HepG2 (cell line): ENCODE measurements at regions not wholly inside any gene's neighbourhood (a gene's known extent, or its start where the extent isn't known, plus 50 kb on each side); places are given as distances from the start of the nearest gene placed in this dataset.

Experiments used
- BHLHE40 ChIP-seq: IDR thresholded peaks from 2 replicates; pipeline ENCODE4 v1.6.1; 2011; ENCODE audit warnings: low read length, improper control_type of control experiment
- ERF ChIP-seq: IDR thresholded peaks from 2 replicates; pipeline ENCODE4 v1.6.1; 2018; ENCODE audit warnings: missing biosample characterization, missing genetic modification reagents
- EZH2 ChIP-seq: conservative IDR thresholded peaks from 2 replicates; pipeline ENCODE4 v1.6.1; 2012; ENCODE audit warnings: mild to moderate bottlenecking, low read depth, low read length, moderate library complexity
- FIP1L1 ChIP-seq: fragments of 200-400 bp; formaldehyde crosslinking; IDR thresholded peaks from 2 replicates; pipeline ENCODE4 v1.6.1; 2018; ENCODE audit warnings: low read depth, mild to moderate bottlenecking, low read length, moderate library complexity, borderline replicate concordance; ENCODE audit not compliant: insufficient read depth
- FOXA3 ChIP-seq: IDR thresholded peaks from 2 replicates; pipeline ENCODE4 v1.6.1; 2016; ENCODE audit warnings: missing genetic modification reagents, missing compliant biosample characterization
- GZF1 ChIP-seq: sonication (generic); formaldehyde crosslinking; IDR thresholded peaks from 2 replicates; pipeline ENCODE4 v1.5.1; 2020; ENCODE audit warnings: mild to moderate bottlenecking, missing genetic modification reagents
- HMGXB4 ChIP-seq, 2 experiments: sonication (generic) in 1 of 2; formaldehyde crosslinking in 1 of 2; IDR thresholded peaks; 2 replicates each; pipeline versions ENCODE4 v1.4.0 to v1.6.1; 2018 to 2020; ENCODE audit warnings: missing genetic modification reagents in 2 of 2, borderline replicate concordance in 1 of 2, low read depth in 1 of 2, mild to moderate bottlenecking in 1 of 2, missing biosample characterization in 1 of 2
- HNRNPUL1 ChIP-seq: fragments of 200-400 bp; formaldehyde crosslinking; IDR thresholded peaks from 2 replicates; pipeline ENCODE4 v1.6.1; 2017; ENCODE audit warnings: low read depth, mild to moderate bottlenecking, low read length, moderate library complexity
- MAF1 ChIP-seq: sonication (generic); formaldehyde crosslinking; IDR thresholded peaks from 2 replicates; pipeline ENCODE4 v1.5.0; 2020; ENCODE audit warnings: missing genetic modification reagents, borderline replicate concordance
- MEF2D ChIP-seq: sonication (generic); formaldehyde crosslinking; IDR thresholded peaks from 2 replicates; pipeline ENCODE4 v1.5.1; 2020; ENCODE audit warnings: mild to moderate bottlenecking, missing genetic modification reagents
- MZF1 ChIP-seq: sonication (generic); formaldehyde crosslinking; IDR thresholded peaks from 2 replicates; pipeline ENCODE4 v1.8.1; 2023; ENCODE audit warnings: mild to moderate bottlenecking, missing genetic modification reagents, borderline replicate concordance
- NCOA5 ChIP-seq: sonication (generic); formaldehyde crosslinking; IDR thresholded peaks from 2 replicates; pipeline ENCODE4 v1.4.0; 2020; ENCODE audit warnings: missing genetic modification reagents
- NFIB ChIP-seq: sonication (generic); formaldehyde crosslinking; IDR thresholded peaks from 2 replicates; pipeline ENCODE4 v1.9.0; 2021; ENCODE audit warnings: missing genetic modification reagents, mild to moderate bottlenecking, borderline replicate concordance
- PLRG1 ChIP-seq: fragments of 450-650 bp; conservative IDR thresholded peaks from 2 replicates; pipeline ENCODE4 v1.6.1; 2016
- SAFB2 ChIP-seq: sonication (generic); formaldehyde crosslinking; IDR thresholded peaks from 2 replicates; pipeline ENCODE4 v1.5.1; 2020; ENCODE audit warnings: missing genetic modification reagents, low read depth, mild to moderate bottlenecking, borderline replicate concordance
- SRSF9 ChIP-seq: fragments of 200-400 bp; formaldehyde crosslinking; IDR thresholded peaks from 2 replicates; pipeline ENCODE4 v1.6.1; 2018; ENCODE audit warnings: borderline replicate concordance, mild to moderate bottlenecking, low read depth, low read length; ENCODE audit not compliant: insufficient read depth, poor library complexity, severe bottlenecking
- ZBTB8A ChIP-seq: sonication (generic); formaldehyde crosslinking; IDR thresholded peaks from 2 replicates; pipeline ENCODE4 v1.4.0; 2020; ENCODE audit warnings: mild to moderate bottlenecking, low read depth, missing genetic modification reagents, borderline replicate concordance
- ZNF20 ChIP-seq: sonication (generic); formaldehyde crosslinking; IDR thresholded peaks from 2 replicates; pipeline ENCODE4 v1.4.0; 2020; ENCODE audit warnings: mild to moderate bottlenecking, moderate library complexity, missing genetic modification reagents
- ZNF274 ChIP-seq: sonication (generic); formaldehyde crosslinking; IDR thresholded peaks from 2 replicates; pipeline ENCODE4 v1.5.1; 2020; ENCODE audit warnings: mild to moderate bottlenecking, missing genetic modification reagents
- ZNF33A ChIP-seq: sonication (generic); formaldehyde crosslinking; IDR thresholded peaks from 2 replicates; pipeline ENCODE4 v1.5.1; 2020; ENCODE audit warnings: missing genetic modification reagents, mild to moderate bottlenecking, moderate library complexity, borderline replicate concordance
- ZNF576 ChIP-seq: sonication (generic); formaldehyde crosslinking; IDR thresholded peaks from 2 replicates; pipeline ENCODE4 v1.4.0; 2020; ENCODE audit warnings: mild to moderate bottlenecking, missing genetic modification reagents
- ZNF607 ChIP-seq: sonication (generic); formaldehyde crosslinking; IDR thresholded peaks from 2 replicates; pipeline ENCODE4 v1.5.1; 2020; ENCODE audit warnings: missing genetic modification reagents, mild to moderate bottlenecking, borderline replicate concordance
- ZZZ3 ChIP-seq: sonication (generic); formaldehyde crosslinking; IDR thresholded peaks from 2 replicates; pipeline ENCODE4 v1.4.0; 2020; ENCODE audit warnings: missing genetic modification reagents, mild to moderate bottlenecking, borderline replicate concordance
- TF ChIP-seq, protein P1 (sequence below): sonication (generic); formaldehyde crosslinking; IDR thresholded peaks from 2 replicates; pipeline ENCODE4 v1.5.1; 2020; ENCODE audit warnings: mild to moderate bottlenecking, missing genetic modification reagents, borderline replicate concordance
- TF ChIP-seq, protein P2 (sequence below): sonication (generic); formaldehyde crosslinking; IDR thresholded peaks from 2 replicates; pipeline ENCODE4 v1.4.0; 2020; ENCODE audit warnings: mild to moderate bottlenecking, missing genetic modification reagents

DNA sequence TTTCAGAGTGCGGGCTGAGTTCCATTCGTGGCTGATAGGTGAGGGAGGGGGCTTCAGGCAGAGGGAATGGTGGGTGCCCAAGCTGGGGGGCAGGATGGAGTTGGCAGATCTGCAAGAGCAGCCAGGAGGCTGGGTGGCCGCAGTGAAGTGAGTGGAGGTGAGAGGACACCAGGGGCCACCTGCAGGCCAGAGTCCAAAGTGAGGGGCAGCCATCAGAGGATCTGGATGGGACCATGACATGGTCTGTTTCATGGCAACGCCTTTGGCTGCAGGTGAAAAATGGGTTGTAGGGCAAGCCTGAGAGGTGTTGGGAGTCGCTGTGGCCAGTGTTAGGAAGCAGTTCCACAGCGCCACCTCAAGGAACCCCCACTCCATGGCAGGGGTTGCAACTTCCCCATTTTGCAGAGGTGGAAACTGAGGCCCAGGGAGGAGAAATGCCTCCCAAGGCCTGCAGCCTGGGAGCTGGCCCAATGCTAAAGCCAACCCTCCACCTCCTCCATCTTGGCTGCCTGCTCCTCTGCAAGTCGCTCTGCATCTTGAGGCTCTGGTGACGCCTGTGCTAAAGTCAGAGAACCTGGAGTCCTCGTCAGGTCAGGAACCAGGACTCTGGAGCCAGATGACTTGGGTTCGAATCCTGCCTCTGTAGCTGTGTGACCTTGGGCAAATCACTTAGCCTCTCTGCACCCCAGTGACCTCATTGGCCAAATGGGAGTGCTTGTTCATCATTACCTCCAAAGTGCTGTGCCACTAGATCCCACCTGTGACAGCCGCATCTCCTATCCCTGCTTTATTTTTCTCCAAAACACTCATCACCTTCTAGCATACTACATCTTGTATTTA is 153.8 kb downstream of the CEBPB start (continued):
- no peak for TF ChIP-seq ZZZ3 (CRISPR knock-in tag)
- TF ChIP-seq HMGXB4 (CRISPR knock-in tag; IDR thresholded peaks at IDR 0.05; ENCODE audit: borderline replicate concordance in 1 of 2, low read depth in 1 of 2), result no peak; a peak in 1 of 4 replicates
- TF ChIP-seq HNRNPUL1, result no peak
- no peak for TF ChIP-seq ZNF576 (CRISPR knock-in tag)
- TF ChIP-seq MZF1 (CRISPR knock-in tag), result no peak
- no peak for TF ChIP-seq ZBTB8A
- TF ChIP-seq MEF2D (CRISPR knock-in tag), result no peak; the same call in 1 of the 2 replicates
- no peak for TF ChIP-seq ZNF20 (CRISPR knock-in tag)
- no peak for TF ChIP-seq ZNF607 (CRISPR knock-in tag)
- no peak for TF ChIP-seq SRSF9
- TF ChIP-seq, protein P1, sequence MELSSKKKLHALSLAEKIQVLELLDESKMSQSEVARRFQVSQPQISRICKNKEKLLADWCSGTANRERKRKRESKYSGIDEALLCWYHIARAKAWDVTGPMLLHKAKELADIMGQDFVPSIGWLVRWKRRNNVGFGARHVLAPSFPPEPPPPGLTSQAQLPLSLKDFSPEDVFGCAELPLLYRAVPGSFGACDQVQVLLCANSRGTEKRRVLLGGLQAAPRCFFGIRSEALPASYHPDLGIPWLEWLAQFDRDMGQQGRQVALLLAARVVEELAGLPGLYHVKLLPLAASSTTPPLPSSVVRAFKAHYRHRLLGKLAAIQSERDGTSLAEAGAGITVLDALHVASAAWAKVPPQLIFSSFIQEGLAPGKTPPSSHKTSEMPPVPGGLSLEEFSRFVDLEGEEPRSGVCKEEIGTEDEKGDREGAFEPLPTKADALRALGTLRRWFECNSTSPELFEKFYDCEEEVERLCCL (CRISPR knock-in tag), result no peak
- TF ChIP-seq ZNF33A (CRISPR knock-in tag), result no peak
- TF ChIP-seq NCOA5 (CRISPR knock-in tag), result no peak
- no peak for TF ChIP-seq NFIB (CRISPR knock-in tag)
- no peak for TF ChIP-seq EZH2
- TF ChIP-seq FOXA3 (CRISPR knock-in tag), result no peak
- peak; percentile 60; the same call in 1 of the 2 replicates for TF ChIP-seq ERF (CRISPR knock-in tag)
- 0 out of 2 replicates have a peak, but pooled peaks have one; percentile 53 for TF ChIP-seq SAFB2 (CRISPR knock-in tag)
- TF ChIP-seq ZNF274 (CRISPR knock-in tag), result peak; percentile 11; the same call in 1 of the 2 replicates
- TF ChIP-seq, protein P2, sequence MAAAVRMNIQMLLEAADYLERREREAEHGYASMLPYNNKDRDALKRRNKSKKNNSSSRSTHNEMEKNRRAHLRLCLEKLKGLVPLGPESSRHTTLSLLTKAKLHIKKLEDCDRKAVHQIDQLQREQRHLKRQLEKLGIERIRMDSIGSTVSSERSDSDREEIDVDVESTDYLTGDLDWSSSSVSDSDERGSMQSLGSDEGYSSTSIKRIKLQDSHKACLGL (CRISPR knock-in tag), result no peak; the same call in 1 of the 2 replicates
- TF ChIP-seq GZF1, result no peak
- TF ChIP-seq PLRG1, result no peak
- TF ChIP-seq BHLHE40, result no peak
- TF ChIP-seq MAF1 (CRISPR knock-in tag), result no peak
- TF ChIP-seq FIP1L1, result no peak
